ENCODE measurements at regions not wholly inside any gene's neighbourhood (a gene's known extent, or its start where the extent isn't known, plus 50 kb on each side); places are given as distances from the start of the nearest gene placed in this dataset.

- no peak for DNase-seq
Observed at GRCh38 chr9:10674586-10674985, 61.8 kb upstream of the PTPRD start.

- no peak for DNase-seq
Observed at GRCh38 chr9:10678010-10678409, 65.2 kb upstream of the PTPRD start.

- no peak for DNase-seq
Observed at GRCh38 chr9:10678790-10679189, 66.0 kb upstream of the PTPRD start.

- DNase-seq = no peak
Observed at GRCh38 chr9:10686943-10687342, 74.1 kb upstream of the PTPRD start.

- DNase-seq = no peak
Observed at GRCh38 chr9:10690546-10690945, 77.7 kb upstream of the PTPRD start.

- no peak for DNase-seq
Observed at GRCh38 chr9:10697044-10697443, 84.2 kb upstream of the PTPRD start.

GRCh38 chr9:10700291-10700690, 87.5 kb upstream of the PTPRD start:
- DNase-seq = no peak

- DNase-seq = no peak
Observed at GRCh38 chr9:10700915-10701314, 88.1 kb upstream of the PTPRD start.

- no peak for DNase-seq
Observed at GRCh38 chr9:10701906-10702305, 89.1 kb upstream of the PTPRD start.

GRCh38 chr9:10703139-10703538, 90.3 kb upstream of the PTPRD start:
- DNase-seq = no peak

- DNase-seq = no peak
Observed at GRCh38 chr9:10704720-10705119, 91.9 kb upstream of the PTPRD start.

- no peak for DNase-seq
Observed at GRCh38 chr9:10705383-10705782, 92.6 kb upstream of the PTPRD start.

- no peak for DNase-seq
Observed at GRCh38 chr9:10706788-10707187, 94.0 kb upstream of the PTPRD start.

- DNase-seq = no peak
Observed at GRCh38 chr9:10721301-10721700, 108.5 kb upstream of the PTPRD start.

- DNase-seq = no peak
Observed at GRCh38 chr9:10729213-10729612, 116.4 kb upstream of the PTPRD start.

GRCh38 chr9:10744669-10745068, 131.9 kb upstream of the PTPRD start:
- DNase-seq = no peak

- DNase-seq = no peak
Observed at GRCh38 chr9:10753474-10753873, 140.7 kb upstream of the PTPRD start.

- DNase-seq = no peak
Observed at GRCh38 chr9:10764481-10764880, 151.7 kb upstream of the PTPRD start.

- no peak for DNase-seq
Observed at GRCh38 chr9:10773136-10773535, 160.3 kb upstream of the PTPRD start.

GRCh38 chr9:10774051-10774450, 161.2 kb upstream of the PTPRD start:
- no peak for DNase-seq

- no peak for DNase-seq
Observed at GRCh38 chr9:10785255-10785654, 172.5 kb upstream of the PTPRD start.

- no peak for DNase-seq
Observed at GRCh38 chr9:10793306-10793705, 180.5 kb upstream of the PTPRD start.

- no peak for DNase-seq
Observed at GRCh38 chr9:10804486-10804885, 191.7 kb upstream of the PTPRD start.

- no peak for DNase-seq
Observed at GRCh38 chr9:10806868-10807267, 194.1 kb upstream of the PTPRD start.

- DNase-seq = no peak
Observed at GRCh38 chr9:10818206-10818605, 205.4 kb upstream of the PTPRD start.

GRCh38 chr9:10835791-10836463, 223.1 kb upstream of the PTPRD start:
- DNase-seq = no peak

Data from MV-4-11 (cell line).